Peyer's patch (tissue), 4 donors: ENCODE measurements at regions not wholly inside any gene's neighbourhood (a gene's known extent, or its start where the extent isn't known, plus 50 kb on each side); places are given as distances from the start of the nearest gene placed in this dataset.

Experiments
- CTCF ChIP-seq, 6 experiments: fragments of 450-650 bp in 4 of 6; fragments of 200-600 bp in 2 of 6; sonication (generic) in 1 of 6; IDR thresholded peaks; one replicate each; pipeline ENCODE4 v1.5.1; 2017 to 2019; ENCODE audit warnings: antibody characterized with exemption in 6 of 6, mild to moderate bottlenecking in 3 of 6, moderate library complexity in 1 of 6
- POLR2A ChIP-seq, 2 donors: fragments of 450-650 bp; IDR thresholded peaks; one replicate each; pipeline ENCODE4 v1.5.1; 2017; ENCODE audit warnings: antibody characterized with exemption in 2 of 2, mild to moderate bottlenecking in 2 of 2, moderate library complexity in 2 of 2

DNA sequence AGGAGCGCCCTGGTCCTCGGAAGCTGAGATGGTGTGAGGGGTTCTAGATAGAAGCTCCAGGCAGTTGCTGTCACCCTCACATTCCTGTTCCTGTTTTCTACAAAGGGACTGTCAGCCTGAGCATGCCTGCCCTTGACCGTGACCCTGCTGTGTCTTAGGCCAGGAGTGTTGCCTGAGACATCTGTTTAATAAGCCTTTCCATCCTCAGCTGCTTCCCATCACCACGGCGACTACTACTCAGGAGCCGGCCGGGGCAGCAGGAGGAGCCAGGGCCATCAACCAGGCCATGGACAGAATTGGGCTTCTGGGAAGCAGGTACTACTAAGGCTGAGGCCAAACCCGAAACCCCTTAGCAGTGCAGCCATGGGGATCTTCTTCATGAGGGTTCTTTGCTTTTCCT is 151.4 kb downstream of the KATNIP start:
- TF ChIP-seq POLR2A (IDR thresholded peaks at IDR 0.05) = no peak
- TF ChIP-seq CTCF (IDR thresholded peaks at IDR 0.05) = no peak
